ENCODE measurements at regions not wholly inside any gene's neighbourhood (a gene's known extent, or its start where the extent isn't known, plus 50 kb on each side); places are given as distances from the start of the nearest gene placed in this dataset.

GRCh38 chr6:14243597-14243996, 126.0 kb downstream of the CD83 start:
- Histone ChIP-seq H2AFZ (ENCODE audit: low read depth, low read length) (no peak overlapping the region), H3K27me3 (ENCODE audit: insufficient read depth, low read length) (no peaks in the 10 kb centered on the region), H3K27ac (ENCODE audit: low read depth, low read length) (no peak overlapping the region), H4K20me1 (ENCODE audit: insufficient read depth, low read length) (no peaks in the 10 kb centered on the region), H3K9ac (ENCODE audit: low read length) (no peak overlapping the region), H3K9me3 (ENCODE audit: insufficient read depth, low read depth, low read length) (no peaks in the 10 kb centered on the region), H3K4me1 (ENCODE audit: insufficient read depth, low read length) (no peaks in the 10 kb centered on the region), H3K4me3 (ENCODE audit: insufficient read depth, low read depth, low read length) (no peak overlapping the region), H3K79me2 (ENCODE audit: insufficient read depth, low read length) (no peaks in the 10 kb centered on the region), H3K36me3 (ENCODE audit: insufficient read depth, low read length) (no peaks in the 10 kb centered on the region), H3K4me2 (ENCODE audit: low read length) (no peak overlapping the region)
- Mint-ChIP-seq H3K4me1 (ENCODE audit: low read depth, unreplicated experiment) (no peaks in the 10 kb centered on the region), H3K27me3 (ENCODE audit: low read depth, unreplicated experiment) (peaks cover 2% of the 10 kb centered on the region), H3K4me3 (ENCODE audit: unreplicated experiment) (no peak overlapping the region), H3K27ac (ENCODE audit: unreplicated experiment) (no peak overlapping the region), H3K9me3 (ENCODE audit: unreplicated experiment) (peaks cover 2% of the 10 kb centered on the region), H3K36me3 (ENCODE audit: low read depth, unreplicated experiment) (peaks cover 2% of the 10 kb centered on the region)
- no peak for FAIRE-seq
- DNase-seq (ENCODE audit: low read depth): no peak
- TF ChIP-seq CTCF (IDR thresholded peaks at IDR 0.05; ENCODE audit: insufficient read depth, low read depth, low read length): no peak
- no peak for TF ChIP-seq EZH2 (IDR thresholded peaks at IDR 0.05; ENCODE audit: insufficient read depth, low read length)

- Histone ChIP-seq H3K9me3 (ENCODE audit: insufficient read depth, low read depth, low read length) (no peaks in the 10 kb centered on the region), H3K4me2 (ENCODE audit: low read length) (no peak overlapping the region), H3K36me3 (ENCODE audit: insufficient read depth, low read length) (no peaks in the 10 kb centered on the region), H3K4me1 (ENCODE audit: insufficient read depth, low read length) (no peaks in the 10 kb centered on the region), H3K27ac (ENCODE audit: low read depth, low read length) (no peak overlapping the region), H4K20me1 (ENCODE audit: insufficient read depth, low read length) (no peaks in the 10 kb centered on the region), H3K4me3 (ENCODE audit: insufficient read depth, low read depth, low read length) (no peak overlapping the region), H3K9ac (ENCODE audit: low read length) (no peak overlapping the region), H3K27me3 (ENCODE audit: insufficient read depth, low read length) (no peaks in the 10 kb centered on the region), H2AFZ (ENCODE audit: low read depth, low read length) (no peak overlapping the region), H3K79me2 (ENCODE audit: insufficient read depth, low read length) (no peaks in the 10 kb centered on the region)
- Mint-ChIP-seq H3K27me3 (ENCODE audit: low read depth, unreplicated experiment) (no peaks in the 10 kb centered on the region), H3K4me3 (ENCODE audit: unreplicated experiment) (no peak overlapping the region), H3K36me3 (ENCODE audit: low read depth, unreplicated experiment) (peaks cover 2% of the 10 kb centered on the region), H3K4me1 (ENCODE audit: low read depth, unreplicated experiment) (no peaks in the 10 kb centered on the region), H3K27ac (ENCODE audit: unreplicated experiment) (no peak overlapping the region), H3K9me3 (ENCODE audit: unreplicated experiment) (peaks cover 8% of the 10 kb centered on the region)
- DNase-seq (ENCODE audit: low read depth) (no peak), FAIRE-seq (no peak)
- TF ChIP-seq EZH2 (IDR thresholded peaks at IDR 0.05; ENCODE audit: insufficient read depth, low read length) (no peak), CTCF (IDR thresholded peaks at IDR 0.05; ENCODE audit: insufficient read depth, low read depth, low read length) (no peak)
Observed at GRCh38 chr6:14246876-14247275, 129.3 kb downstream of the CD83 start.

GRCh38 chr6:14250573-14250972, 133.0 kb downstream of the CD83 start:
- H3K27ac Mint-ChIP-seq (ENCODE audit: unreplicated experiment): no peak overlapping the region
- H3K27me3 ChIP-seq (ENCODE audit: insufficient read depth, low read length): no peaks in the 10 kb centered on the region
- H3K4me1 Mint-ChIP-seq (ENCODE audit: low read depth, unreplicated experiment): no peaks in the 10 kb centered on the region
- no peaks in the 10 kb centered on the region for H3K79me2 ChIP-seq (ENCODE audit: insufficient read depth, low read length)
- H3K27ac ChIP-seq (ENCODE audit: low read depth, low read length): no peak overlapping the region
- H2AFZ ChIP-seq (ENCODE audit: low read depth, low read length): no peak overlapping the region
- H3K4me1 ChIP-seq (ENCODE audit: insufficient read depth, low read length): no peaks in the 10 kb centered on the region
- no peaks in the 10 kb centered on the region for H4K20me1 ChIP-seq (ENCODE audit: insufficient read depth, low read length)
- H3K4me3 ChIP-seq (ENCODE audit: insufficient read depth, low read depth, low read length): no peak overlapping the region
- H3K36me3 Mint-ChIP-seq (ENCODE audit: low read depth, unreplicated experiment): no peaks in the 10 kb centered on the region
- FAIRE-seq: no peak
- H3K27me3 Mint-ChIP-seq (ENCODE audit: low read depth, unreplicated experiment): peaks cover 3% of the 10 kb centered on the region
- TF ChIP-seq CTCF (IDR thresholded peaks at IDR 0.05; ENCODE audit: insufficient read depth, low read depth, low read length): no peak
- no peak for TF ChIP-seq EZH2 (IDR thresholded peaks at IDR 0.05; ENCODE audit: insufficient read depth, low read length)
- no peak overlapping the region for H3K4me2 ChIP-seq (ENCODE audit: low read length)
- no peak overlapping the region for H3K9ac ChIP-seq (ENCODE audit: low read length)
- no peak overlapping the region for H3K4me3 Mint-ChIP-seq (ENCODE audit: unreplicated experiment)
- H3K9me3 Mint-ChIP-seq (ENCODE audit: unreplicated experiment): peaks cover 8% of the 10 kb centered on the region
- no peaks in the 10 kb centered on the region for H3K36me3 ChIP-seq (ENCODE audit: insufficient read depth, low read length)
- H3K9me3 ChIP-seq (ENCODE audit: insufficient read depth, low read depth, low read length): no peaks in the 10 kb centered on the region
- no peak for DNase-seq (ENCODE audit: low read depth)
